ENCODE measurements at regions not wholly inside any gene's neighbourhood (a gene's known extent, or its start where the extent isn't known, plus 50 kb on each side); places are given as distances from the start of the nearest gene placed in this dataset.

DNA sequence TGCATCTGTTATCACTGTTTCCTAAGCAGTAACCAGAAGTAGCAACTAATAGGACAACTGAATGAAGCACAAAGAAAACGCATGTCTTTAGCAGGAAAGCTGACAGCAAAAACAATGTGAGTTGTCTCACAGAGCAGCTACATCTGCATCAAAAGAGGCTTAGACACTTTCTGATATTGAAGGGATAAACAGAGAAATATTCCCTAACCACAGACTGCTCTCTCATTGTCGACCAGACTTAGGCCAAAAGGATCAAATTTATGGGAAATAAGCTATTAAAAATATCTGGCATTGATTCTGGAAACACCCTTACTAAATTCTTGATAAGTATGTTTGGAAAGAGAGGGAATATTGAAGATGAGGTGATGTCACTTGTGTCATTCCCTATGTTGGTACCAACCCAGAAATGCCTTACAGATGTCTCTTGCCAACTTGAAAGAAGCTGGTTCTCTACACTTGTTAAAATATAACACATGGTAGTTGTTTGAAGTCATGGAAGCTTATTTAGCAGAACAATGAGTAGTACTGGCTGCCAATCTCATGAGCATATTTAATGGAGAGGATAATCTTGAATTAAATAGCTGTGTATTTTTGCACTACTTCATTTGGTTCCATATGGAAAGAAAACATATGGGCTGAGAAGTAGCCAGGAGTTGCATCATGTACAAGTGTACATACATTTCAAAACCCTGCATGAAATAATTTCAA, 929.3 kb upstream of the MAN1A1 start:
- TF ChIP-seq, protein P1, sequence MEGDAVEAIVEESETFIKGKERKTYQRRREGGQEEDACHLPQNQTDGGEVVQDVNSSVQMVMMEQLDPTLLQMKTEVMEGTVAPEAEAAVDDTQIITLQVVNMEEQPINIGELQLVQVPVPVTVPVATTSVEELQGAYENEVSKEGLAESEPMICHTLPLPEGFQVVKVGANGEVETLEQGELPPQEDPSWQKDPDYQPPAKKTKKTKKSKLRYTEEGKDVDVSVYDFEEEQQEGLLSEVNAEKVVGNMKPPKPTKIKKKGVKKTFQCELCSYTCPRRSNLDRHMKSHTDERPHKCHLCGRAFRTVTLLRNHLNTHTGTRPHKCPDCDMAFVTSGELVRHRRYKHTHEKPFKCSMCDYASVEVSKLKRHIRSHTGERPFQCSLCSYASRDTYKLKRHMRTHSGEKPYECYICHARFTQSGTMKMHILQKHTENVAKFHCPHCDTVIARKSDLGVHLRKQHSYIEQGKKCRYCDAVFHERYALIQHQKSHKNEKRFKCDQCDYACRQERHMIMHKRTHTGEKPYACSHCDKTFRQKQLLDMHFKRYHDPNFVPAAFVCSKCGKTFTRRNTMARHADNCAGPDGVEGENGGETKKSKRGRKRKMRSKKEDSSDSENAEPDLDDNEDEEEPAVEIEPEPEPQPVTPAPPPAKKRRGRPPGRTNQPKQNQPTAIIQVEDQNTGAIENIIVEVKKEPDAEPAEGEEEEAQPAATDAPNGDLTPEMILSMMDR (IDR thresholded peaks at IDR 0.05), result no peak
- no peak for TF ChIP-seq SIN3A (IDR thresholded peaks at IDR 0.05; ENCODE audit: borderline replicate concordance, insufficient read depth, low read depth, low read length)
